HG03159 (cell line): ENCODE measurements at regions not wholly inside any gene's neighbourhood (a gene's known extent, or its start where the extent isn't known, plus 50 kb on each side); places are given as distances from the start of the nearest gene placed in this dataset.
"Not testable (repeated sequence)": the region's sequence is repeated elsewhere in the genome, so short reads cannot be mapped to it uniquely, and the experiment has no call there.

Experiments
- ATAC-seq: cut with Tn5 transposase; IDR thresholded peaks from one replicate; pipeline ENCODE4 v1.9.1; 2021; ENCODE audit warnings: mild to moderate bottlenecking, moderate library complexity; ENCODE audit not compliant: unreplicated experiment

DNA sequence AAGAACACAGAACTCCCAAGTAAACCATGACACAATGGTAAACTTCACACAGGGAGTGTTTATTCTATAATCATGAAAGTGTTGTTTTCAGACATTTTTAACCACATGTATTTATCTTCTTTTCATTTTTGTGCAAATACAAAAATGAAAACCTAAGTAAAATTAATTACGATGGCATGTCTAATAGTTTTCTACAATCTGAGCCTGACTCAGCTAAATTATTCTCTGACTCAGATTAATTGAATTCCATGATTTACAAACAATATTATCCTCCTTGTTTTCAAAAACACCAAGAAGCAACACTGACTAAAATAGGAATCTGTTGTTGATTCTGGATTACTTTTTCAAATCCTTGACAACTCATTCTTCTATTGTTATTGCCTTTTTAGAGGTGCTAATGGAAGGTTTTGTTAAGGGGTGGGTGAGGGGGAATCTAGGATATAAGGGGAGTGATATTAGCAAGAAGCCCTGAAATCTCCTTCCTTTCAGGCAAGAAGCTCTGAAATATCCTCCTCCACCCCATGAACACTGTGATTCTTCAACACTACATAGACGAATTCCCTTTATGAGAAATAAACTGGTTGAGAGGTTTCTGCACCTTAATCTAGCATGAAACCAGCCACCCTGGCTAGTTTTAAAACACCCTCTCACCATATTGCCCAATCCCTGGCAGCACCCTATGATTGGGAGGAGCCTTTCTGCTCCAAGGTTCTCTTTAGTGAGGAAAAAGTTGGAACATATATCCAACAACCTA lies 1057.7 kb upstream of the PCDH20 start:
- ATAC-seq: no peak

DNA sequence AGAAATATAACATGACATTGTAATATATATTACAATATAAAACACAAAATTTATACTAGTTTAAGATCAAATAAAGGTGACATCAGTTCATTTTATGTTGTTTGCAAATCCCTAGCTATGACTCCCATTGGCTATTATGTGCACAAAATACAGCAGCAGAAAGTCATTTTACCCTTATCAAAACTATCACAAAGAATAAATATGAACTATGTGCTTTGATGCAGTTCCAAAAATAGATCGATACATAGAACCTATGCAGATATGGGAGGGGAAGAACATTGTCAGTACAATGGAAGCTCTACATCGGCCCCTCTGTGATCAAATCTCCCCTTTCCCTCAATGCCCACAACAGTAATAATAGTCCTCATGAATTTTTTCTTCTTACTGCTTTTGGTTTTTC lies 1038.1 kb upstream of the PCDH20 start:
- ATAC-seq: no peak

DNA sequence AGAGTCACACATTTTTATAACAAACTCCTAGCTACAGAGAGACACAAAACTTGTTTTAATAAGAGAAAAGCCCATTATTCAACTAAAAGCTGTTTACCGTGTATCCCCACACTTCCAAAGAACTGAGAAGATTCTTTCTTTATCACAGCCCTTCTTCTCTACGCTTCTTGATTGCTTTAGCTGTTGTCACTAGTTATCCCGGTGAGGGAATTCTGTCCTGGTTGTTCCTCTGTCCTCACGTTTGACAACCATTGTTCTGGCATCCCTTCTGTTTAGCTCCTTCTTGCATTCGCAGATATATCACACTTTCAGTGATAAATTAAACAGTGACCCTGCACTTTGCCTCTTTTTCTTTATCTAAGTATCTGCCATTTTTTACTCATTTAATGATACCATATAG lies 1035.1 kb upstream of the PCDH20 start:
- ATAC-seq: no peak

DNA sequence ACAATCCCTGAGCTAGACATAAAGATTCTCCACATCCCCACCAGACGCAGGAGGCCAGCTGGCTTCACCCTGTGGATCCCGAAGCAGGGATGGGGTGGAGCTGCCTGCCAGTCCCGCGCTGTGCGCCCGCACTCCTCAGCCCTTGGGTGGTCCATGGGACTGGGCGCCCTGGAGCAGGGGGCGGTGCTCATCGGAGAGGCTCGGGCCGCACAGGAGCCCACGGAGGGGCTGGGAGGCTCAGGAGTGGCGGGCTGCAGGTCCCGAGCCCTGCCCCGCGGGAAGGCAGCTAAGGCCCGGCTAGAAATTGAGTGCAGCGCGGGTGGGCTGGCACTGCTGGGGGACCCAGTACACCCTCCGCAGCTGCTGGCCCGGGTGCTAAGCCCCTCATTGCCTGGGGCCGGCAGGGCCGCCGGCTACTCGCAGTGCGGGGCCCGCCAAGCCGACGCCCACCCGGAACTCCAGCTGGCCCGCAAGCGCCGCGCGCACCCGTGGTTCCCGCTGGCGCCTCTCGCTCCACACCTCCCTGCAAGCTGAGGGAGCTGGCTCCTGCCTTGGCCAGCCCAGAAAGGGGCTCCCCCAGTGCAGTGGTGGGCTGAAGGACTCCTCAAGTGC lies 1032.2 kb upstream of the PCDH20 start:
- ATAC-seq: not testable (repeated sequence)

GRCh38 chr13:62444805-62445204 lies 1029.2 kb upstream of the PCDH20 start:
- no peak for ATAC-seq

DNA sequence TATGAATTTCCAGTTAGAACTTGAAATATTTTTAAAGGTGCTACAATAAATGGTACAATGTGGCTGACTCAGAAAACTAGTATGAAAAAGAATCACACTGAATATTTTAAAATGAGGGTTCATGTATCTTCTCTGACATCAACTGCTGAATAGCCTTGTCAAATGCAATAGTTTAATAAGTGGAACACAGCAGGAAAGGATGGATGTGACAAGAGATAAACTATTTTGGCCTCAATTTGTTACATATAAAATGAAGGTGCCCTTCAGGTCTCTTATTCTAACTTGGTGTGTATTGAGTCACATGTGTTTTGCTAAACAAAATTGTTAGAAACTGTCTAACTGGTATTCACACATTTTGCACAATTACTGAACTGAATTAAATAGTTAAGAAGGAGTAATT lies 1018.4 kb upstream of the PCDH20 start:
- no peak for ATAC-seq

DNA sequence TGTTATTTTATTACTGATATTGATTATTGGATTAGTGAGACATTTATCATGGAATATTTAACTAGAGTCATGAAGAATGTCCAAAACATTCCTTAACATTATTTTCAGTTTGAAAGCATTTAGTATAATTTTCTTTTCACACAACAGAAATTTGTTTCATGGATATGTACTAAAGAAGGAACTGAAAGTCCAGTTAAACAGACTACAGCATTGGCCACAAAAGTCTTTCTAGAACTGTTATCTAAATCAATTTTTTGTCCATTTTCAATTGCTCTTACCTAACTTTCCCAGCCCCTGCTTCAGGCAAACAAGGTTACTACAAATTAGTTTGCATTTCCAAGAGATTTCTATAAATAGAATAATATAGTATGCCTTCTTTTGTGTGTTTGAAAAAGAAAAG lies 1018.0 kb upstream of the PCDH20 start:
- ATAC-seq: no peak

DNA sequence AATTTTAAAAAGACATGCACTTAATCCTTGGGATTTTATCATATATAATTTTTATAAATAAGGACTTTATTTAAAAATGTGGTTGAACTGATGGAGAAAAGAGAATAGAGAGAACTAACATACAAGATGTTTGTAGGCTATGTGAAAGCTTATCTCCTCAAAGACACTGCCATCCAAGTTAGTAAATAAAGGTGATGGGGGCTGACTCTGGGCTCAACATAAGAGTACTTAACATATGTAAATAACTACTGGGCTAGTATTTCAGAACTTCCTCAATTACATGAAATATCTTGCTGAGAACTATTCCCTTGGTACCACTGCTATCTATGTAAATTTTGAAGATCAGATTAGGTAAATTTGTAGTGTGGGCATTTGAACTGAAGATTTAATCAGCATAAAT lies 1017.3 kb upstream of the PCDH20 start:
- no peak for ATAC-seq

- ATAC-seq: no peak
Observed at GRCh38 chr13:62432295-62432694, 1016.6 kb upstream of the PCDH20 start.

- no peak for ATAC-seq
Observed at GRCh38 chr13:62431852-62432251, 1016.2 kb upstream of the PCDH20 start.

DNA sequence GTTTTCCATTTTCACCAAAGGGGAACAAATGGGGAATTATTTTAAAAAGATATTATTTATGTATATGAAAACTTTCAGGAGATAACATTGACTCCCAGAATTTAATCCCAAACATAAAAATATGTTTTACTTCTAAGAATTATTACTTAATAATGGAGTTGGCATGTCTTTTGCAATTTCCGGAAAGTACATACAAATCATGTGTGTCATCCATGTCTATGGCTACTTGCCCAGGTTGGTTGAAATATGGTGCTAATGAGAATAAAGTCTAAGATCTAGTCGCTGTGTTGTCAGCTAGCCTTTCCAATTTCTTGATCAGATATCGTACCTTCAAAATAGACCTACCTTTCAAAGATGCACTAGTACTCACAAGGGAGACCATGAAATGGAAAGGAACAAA lies 1003.2 kb upstream of the PCDH20 start:
- no peak for ATAC-seq

GRCh38 chr13:62418376-62418775 lies 1002.7 kb upstream of the PCDH20 start:
- ATAC-seq: no peak

GRCh38 chr13:62407871-62408270 lies 992.2 kb upstream of the PCDH20 start:
- no peak for ATAC-seq

GRCh38 chr13:62388515-62388914 lies 972.9 kb upstream of the PCDH20 start:
- no peak for ATAC-seq

GRCh38 chr13:62387647-62388046 lies 972.0 kb upstream of the PCDH20 start:
- ATAC-seq: no peak

DNA sequence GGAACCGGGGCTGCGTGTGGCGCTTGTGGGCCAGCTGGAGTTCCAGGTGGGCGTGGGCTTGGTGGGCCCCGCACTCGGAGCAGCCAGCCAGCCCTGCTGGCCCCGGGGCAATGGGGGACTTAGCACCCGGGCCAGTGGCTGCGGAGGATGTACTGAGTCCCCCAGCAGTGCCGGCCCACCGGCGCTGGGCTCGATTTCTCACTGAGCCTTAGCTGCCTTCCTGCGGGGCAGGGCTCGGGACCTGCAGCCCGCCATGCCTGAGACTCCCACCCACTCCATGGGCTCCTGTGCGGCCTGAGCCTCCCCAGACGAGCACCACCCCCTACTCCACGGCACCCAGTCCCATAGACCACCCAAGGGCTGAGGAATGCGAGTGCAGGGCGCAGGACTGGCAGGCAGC lies 963.6 kb upstream of the PCDH20 start:
- not testable (repeated sequence) for ATAC-seq

GRCh38 chr13:62377838-62378237 lies 962.2 kb upstream of the PCDH20 start:
- no peak for ATAC-seq

DNA sequence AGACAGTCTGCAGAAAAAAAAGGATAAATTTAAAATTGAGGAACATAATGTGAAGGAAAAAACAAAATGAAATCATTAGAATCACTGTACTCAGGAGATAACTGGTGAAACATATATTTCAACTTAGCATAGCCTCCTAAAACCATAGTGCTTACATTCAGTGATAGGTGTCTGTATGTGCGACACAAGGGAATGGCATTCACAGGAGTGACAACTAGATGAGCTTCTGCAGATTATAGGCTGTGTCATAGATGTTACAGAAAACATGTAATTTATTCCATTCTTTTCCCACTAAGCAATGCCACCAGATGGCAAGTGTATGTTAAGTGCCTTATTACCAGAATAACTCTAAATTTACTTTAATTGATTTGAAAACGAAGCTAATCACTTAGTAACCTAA lies 960.0 kb upstream of the PCDH20 start:
- ATAC-seq: no peak

- no peak for ATAC-seq
Observed at GRCh38 chr13:62371737-62372136, 956.1 kb upstream of the PCDH20 start.

- ATAC-seq: not testable (repeated sequence)
Observed at GRCh38 chr13:62367971-62368370, 952.3 kb upstream of the PCDH20 start.

GRCh38 chr13:62360609-62361008 lies 945.0 kb upstream of the PCDH20 start:
- ATAC-seq: no peak

GRCh38 chr13:62358646-62358932 lies 942.9 kb upstream of the PCDH20 start:
- ATAC-seq: no peak
